GM10248 (cell line): ENCODE measurements at regions not wholly inside any gene's neighbourhood (a gene's known extent, or its start where the extent isn't known, plus 50 kb on each side); places are given as distances from the start of the nearest gene placed in this dataset.

Source experiments
- CTCF ChIA-PET: fragments of 300-600 bp; sonication (Branson Sonifier 250); formaldehyde crosslinking; extraction: SDS; loops from one replicate; lab custom pipeline; 2021; ENCODE audit warnings: antibody characterized with exemption; lab: Yijun Ruan, JAX
- POLR2A ChIA-PET: fragments of 350-650 bp; sonication (Branson Sonifier 250); formaldehyde crosslinking; extraction: SDS; loops from one replicate; lab custom pipeline; 2020; ENCODE audit warnings: antibody characterized with exemption; lab: Yijun Ruan, JAX
- DNase-seq: peaks from one replicate; pipeline ENCODE4 v3.0.0; 2012; ENCODE audit errors: extremely low spot score
- TF ChIP-seq, protein P1 (sequence below): IDR thresholded peaks from 2 replicates; pipeline ENCODE4 v1.5.1; 2012; ENCODE audit warnings: mild to moderate bottlenecking, low read depth; ENCODE audit errors: extremely low read depth, missing control alignments, control extremely low read depth

DNA sequence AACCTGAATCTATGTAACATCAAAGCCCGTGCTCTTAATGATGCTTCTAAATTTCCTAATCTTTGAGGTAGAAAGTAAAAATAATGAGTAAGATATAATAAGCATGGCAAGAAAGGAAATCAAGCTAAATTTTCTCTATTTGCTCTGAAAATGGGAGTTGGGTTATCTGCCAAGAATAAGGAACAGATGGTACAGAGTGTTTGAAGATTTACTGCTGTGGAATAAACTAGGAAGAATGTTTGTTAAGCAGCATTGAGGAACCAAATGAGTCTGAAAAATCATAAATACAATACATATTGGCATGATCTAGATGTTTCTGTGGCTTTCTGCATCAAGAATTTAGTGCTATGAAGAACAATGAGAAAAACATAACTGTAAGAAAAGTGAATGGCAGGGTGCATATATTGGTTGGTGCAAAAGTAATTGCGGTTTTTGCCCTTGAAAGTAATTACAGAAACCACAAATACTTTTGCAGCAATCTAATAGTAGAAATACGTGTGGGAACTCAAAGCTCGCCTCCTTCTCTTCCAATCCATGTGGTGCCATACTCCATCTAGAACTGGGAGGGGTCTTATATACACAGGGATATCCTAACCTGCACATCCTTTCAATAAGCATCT is 87.6 kb downstream of the SUCNR1 start:
- TF ChIP-seq, protein P1, sequence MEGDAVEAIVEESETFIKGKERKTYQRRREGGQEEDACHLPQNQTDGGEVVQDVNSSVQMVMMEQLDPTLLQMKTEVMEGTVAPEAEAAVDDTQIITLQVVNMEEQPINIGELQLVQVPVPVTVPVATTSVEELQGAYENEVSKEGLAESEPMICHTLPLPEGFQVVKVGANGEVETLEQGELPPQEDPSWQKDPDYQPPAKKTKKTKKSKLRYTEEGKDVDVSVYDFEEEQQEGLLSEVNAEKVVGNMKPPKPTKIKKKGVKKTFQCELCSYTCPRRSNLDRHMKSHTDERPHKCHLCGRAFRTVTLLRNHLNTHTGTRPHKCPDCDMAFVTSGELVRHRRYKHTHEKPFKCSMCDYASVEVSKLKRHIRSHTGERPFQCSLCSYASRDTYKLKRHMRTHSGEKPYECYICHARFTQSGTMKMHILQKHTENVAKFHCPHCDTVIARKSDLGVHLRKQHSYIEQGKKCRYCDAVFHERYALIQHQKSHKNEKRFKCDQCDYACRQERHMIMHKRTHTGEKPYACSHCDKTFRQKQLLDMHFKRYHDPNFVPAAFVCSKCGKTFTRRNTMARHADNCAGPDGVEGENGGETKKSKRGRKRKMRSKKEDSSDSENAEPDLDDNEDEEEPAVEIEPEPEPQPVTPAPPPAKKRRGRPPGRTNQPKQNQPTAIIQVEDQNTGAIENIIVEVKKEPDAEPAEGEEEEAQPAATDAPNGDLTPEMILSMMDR = no peak
- ChIA-PET CTCF (interaction anchor here (1.0 kb wide), 1 partner anchor 335 kb away, joined by 3 read pairs; no protein-coding TSS in a partner anchor), POLR2A (no interaction called here)
- DNase-seq = no peak

DNA sequence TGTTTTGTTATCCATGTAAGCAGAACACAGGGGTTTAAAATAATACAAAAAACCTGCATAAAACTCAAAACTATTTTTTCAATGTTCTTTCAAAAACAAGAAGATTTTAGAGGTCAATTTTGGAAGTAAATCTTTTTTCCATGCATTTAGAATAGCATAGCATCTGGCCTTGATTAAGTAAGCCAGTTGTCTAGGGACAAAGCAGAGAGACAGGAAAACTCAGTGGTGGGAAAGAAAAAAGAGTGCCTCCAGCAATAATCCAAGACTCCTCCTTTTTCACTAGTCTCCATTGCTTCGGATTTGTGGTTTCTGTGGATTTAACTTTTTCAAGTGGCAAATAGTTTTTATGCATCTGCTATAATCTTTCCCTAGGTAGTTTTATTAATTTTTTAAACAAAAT is 88.9 kb downstream of the SUCNR1 start:
- ChIA-PET POLR2A (no interaction called here), CTCF (interaction anchor here (0.8 kb wide), 1 partner anchor 10 kb away, joined by 3 read pairs; no protein-coding TSS in a partner anchor)
- DNase-seq = no peak
- TF ChIP-seq, protein P1 = no peak

DNA sequence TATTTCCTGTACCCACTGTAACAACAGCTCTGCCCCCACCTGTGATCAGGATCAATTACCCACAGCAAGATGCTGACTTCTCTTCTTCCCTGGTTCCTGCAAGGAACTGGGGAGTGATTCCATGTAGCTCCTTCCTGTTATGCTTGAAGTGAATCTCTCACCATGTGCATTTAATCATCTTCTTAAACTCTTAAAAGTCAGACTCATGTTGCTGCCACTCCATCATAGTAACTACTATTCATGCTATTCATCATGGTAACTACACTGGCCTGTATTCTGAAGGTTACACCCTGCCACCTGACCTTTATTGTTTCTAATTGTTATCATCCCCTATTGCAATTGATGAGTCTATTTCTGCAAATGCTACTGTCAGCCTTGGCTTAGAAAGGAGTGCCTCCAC is 89.5 kb downstream of the SUCNR1 start:
- TF ChIP-seq, protein P1 = no peak
- DNase-seq = no peak
- CTCF ChIA-PET = interaction anchor here (0.8 kb wide), 1 partner anchor 10 kb away, joined by 3 read pairs; no protein-coding TSS in a partner anchor
- POLR2A ChIA-PET = no interaction called here

DNA sequence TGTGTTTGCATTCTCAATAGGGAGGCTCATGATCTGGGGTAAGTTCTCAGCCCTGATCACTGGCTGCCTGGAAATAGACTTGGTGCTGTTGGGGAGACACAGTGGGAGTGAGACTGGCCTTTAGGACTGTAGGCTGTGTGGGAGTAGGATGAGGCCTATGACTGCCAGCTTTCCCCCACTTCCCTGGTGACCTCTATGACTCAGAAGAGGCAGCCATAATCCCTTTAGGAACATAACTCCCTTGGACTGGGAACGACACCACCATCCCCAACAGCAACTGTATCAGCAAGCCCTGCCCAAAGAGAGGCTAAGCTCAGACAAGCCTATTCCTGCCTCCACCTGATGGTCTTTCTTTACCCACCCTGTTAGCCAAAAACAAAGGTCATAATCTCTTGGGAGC is 91.3 kb downstream of the SUCNR1 start:
- POLR2A ChIA-PET = no interaction called here
- TF ChIP-seq, protein P1 = no peak
- no peak for DNase-seq
- CTCF ChIA-PET = no interaction called here

DNA sequence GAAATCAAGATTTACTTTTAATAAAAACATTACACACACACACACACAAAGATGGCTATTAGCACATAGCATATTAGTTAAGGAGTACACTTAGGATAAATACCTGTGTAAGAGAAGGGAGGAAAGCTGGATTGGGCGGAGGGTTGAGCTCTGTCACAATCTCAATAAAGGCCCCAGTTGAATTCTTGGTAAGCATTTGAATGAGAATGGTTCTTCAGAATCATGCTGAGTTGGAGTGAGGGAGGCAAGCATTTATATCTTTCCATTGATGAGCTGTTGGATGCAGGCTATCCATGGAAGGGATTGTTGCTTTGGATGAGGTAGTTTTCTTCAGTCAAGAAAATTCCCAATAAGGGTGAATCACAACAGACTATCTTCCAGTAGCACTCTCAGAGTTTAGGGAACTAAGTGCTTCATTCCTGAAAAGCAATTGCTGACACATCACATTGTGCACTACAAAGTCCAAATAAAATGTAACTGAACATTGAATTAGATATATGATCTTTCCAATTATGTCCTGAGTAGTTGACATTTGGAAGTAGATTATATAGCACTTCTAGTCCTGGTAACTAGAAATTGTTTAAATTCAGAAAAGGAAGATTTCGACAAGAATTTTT is 95.7 kb downstream of the SUCNR1 start:
- no peak for DNase-seq
- TF ChIP-seq, protein P1 = no peak
- POLR2A ChIA-PET = no interaction called here
- CTCF ChIA-PET = interaction anchor here (1.2 kb wide), 1 partner anchor 33 kb away, joined by 3 read pairs; no protein-coding TSS in a partner anchor

DNA sequence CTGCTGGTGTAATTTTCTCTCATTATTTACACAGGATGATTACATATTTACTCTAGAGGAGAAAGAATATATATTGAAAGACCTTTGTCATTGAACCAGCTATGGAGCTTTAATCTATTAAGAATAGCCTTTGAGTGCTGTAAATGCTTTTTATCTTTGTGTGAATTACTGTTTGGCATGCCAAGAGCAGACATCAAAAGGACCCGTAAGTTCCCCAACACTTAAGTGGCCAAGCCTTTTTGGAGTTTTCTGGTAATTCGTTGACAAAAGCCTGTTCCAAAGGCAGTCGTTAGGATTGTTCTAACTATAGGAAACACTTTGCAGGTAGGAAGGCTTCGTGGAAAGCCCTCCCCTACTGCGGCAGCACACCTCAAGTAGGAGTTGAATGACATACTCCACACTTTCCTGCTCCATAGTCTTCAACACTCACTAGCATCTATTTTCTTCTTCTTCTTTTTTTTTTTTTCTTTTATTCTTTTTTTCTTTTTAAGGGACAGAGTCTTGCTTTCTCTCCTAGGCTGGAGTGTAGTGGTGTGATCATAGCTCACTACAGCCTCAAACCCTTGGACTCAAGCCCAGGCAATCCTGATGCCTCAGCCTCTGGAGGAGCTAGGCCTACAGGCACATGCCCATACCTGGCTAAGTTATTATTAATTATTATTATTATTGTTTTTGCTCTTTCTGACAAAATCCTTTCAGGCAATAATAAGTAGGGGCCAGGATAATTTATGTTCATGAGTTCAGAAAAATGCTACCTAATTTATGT is 98.6 kb downstream of the SUCNR1 start:
- DNase-seq = no peak
- TF ChIP-seq, protein P1 = no peak
- ChIA-PET POLR2A (no interaction called here), CTCF (interaction anchor here (0.9 to 1.3 kb wide), 3 partner anchors 9 to 471 kb away, joined by 3 read pairs; no protein-coding TSS in a partner anchor)
